NCI-H1694 treated with DMSO at 0.1 percent for 48 hours (cell line): ENCODE measurements at regions not wholly inside any gene's neighbourhood (a gene's known extent, or its start where the extent isn't known, plus 50 kb on each side); places are given as distances from the start of the nearest gene placed in this dataset.
A peak's percentile ranks its signal among the peaks of the same experiment; 100 is the strongest.
"Not testable (repeated sequence)": the region's sequence is repeated elsewhere in the genome, so short reads cannot be mapped to it uniquely, and the experiment has no call there.

Experiments
- DNase-seq: peaks from one replicate; lab custom pipeline; 2025; lab: John Stamatoyannopoulos, UW

DNA sequence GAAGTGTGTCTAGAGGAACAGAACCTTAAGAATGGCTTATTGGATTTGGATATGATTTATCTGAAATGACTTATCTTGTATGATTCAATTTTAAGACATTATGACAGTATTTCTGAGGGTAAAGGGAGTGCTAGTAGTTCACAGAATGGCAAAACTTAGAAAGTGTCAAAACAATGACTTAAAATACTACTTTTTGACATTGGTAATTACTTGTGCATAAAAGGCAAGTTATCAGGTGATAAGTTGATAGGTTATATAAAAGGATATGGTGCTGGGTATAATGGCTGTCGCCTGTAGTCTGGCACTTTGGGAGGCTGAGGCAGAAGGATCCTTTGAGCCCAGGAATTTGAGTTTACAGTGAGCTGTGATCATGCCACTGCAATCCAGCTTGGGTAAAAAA is 494.4 kb downstream of the CDH9 start:
- DNase-seq: no peak

DNA sequence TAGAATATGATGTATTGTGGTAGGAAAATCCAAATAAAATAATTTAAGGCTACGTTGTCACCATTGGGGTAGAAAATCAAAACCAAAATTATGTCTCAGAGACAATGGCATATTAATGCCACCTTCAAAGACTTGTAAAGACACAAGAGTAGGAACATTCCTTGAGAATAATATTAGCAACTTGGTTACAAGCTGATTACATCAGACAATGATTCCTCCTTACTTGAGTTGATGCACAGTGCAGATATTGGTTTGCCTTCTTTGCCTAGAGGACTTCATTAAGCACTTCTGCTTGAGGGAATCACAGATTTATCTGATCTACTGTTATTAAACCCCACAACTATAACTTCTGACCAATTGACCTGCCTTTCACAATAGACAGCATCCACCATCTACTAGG is 500.2 kb downstream of the CDH9 start:
- DNase-seq: no peak

DNA sequence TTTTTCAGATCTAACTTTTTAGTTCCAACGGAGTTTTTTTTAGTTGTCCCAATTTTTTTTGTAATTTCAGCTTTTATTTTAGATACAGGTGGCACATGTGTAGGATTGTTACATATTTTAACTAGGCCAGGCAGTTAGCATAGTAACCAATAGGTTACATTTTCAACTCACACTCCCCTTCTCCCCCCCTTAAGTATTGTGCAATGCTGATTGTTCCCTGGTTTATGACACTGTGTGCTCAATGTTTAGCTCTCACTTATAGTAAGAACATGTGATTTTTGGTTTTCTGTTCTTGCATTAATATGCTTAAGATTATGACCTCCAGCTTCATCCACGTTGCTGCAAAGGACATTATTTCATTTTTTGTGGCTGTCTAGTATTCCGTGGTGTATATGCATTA is 503.2 kb downstream of the CDH9 start:
- no peak for DNase-seq

GRCh38 chr5:26530305-26530704 is 508.1 kb downstream of the CDH9 start:
- DNase-seq: no peak

- no peak for DNase-seq
These were observed 519.1 kb downstream of the CDH9 start for GRCh38 chr5:26519245-26519644.

GRCh38 chr5:26518065-26518464 is 520.3 kb downstream of the CDH9 start:
- DNase-seq: no peak

DNA sequence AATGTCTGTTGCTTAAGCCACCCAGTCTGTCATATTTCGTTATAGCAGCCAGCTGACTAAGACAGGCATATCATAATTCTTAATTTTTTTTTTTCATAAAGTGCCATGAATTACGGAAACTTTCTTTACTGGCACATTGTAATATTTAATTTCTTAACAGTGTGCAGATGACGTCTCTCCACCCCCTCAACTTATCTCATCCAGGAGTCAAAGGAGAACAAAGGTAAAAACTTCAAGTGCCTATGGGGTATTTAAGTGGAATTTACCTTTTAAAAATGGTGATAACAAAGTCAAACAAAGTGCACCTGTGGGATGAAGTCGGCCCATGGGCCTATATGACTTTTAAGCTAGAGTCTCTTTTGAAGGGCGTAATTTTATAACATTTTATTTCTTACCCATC is 539.4 kb downstream of the CDH9 start:
- no peak for DNase-seq

DNA sequence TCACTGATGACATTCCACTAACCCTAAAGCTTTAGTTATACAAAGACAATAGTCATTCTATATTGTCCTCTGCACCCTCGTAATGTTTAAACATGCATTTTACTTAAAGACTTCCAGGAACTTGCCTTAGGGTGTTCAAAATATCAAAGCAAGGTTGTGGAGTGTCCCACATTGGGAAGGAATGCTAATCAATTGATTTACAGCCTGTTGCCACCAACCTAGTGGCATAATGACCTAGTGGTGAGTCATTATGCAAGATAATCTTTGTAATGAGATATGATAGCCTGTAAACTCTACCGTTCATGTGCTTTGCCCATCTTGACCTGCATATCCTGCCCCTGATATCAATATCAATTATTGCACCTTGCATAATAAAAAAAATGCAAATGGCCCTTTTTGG is 542.9 kb downstream of the CDH9 start:
- no peak for DNase-seq

DNA sequence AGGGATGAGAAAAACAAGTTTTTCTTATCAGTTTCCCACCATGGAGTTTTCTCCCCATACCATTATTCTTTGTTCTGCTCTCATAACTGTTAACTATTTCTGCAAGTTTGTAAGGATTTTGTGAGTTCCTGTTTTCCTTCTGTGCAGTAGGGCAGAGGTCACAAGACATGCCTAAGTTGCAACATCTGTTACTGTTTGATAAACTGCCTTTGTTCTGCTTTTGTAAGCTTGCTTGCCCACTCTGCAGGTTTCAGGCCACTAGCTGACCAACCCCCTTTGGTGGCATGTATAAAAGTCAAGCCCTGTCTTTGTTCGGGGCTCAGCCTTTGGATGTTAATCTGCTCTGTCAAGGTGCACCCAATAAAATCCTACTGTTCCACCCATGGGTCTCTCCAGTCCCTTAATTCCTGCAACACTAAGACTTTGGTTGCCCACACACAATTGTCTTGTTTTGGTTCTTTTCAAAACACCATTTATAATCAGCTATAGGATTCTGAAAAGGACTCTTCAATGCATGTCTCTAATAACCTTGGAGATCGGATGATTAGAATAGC is 545.4 kb downstream of the CDH9 start:
- no peak for DNase-seq

DNA sequence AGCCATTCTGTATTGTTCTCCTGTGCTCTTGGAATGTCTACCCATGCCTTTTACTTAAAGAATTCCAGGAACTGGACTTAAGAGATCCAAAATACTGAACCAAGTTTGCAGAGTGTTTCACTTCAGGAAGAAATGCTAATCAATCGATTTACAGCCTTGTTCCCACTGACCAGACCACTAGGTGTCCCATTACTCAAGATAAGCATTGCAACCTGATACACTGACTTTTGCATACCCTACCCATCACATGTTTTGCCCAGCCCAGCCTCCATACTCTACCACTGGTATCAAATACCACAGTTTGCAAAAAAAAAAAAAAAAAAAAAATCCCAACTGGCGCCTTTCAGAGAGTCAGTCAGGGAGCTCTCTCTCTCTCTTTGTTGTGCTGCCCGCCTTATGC is 550.8 kb downstream of the CDH9 start:
- no peak for DNase-seq

DNA sequence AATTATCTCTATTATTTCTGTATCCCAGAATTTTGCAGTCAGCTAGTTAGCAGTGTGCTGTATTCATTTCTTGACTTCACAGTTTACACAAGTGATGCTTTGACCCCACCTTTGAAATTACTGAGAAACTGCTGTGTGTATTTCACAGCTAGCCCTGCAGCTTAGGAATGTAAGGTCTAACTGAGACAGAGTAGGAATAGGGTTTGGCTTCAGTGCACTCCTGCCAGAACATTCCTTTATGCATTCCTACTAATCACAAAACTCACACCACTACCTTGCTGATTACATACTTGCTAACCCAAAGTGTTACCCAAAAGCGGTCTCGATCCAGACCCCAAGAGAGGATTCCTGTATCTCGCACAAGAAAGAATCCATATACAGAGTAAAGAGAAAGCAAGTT is 551.8 kb downstream of the CDH9 start:
- DNase-seq: no peak

- DNase-seq: not testable (repeated sequence)
These were observed 553.1 kb downstream of the CDH9 start for GRCh38 chr5:26485146-26485860.

- peak; percentile 42 for DNase-seq
These were observed 555.5 kb downstream of the CDH9 start for GRCh38 chr5:26482810-26483375.

- no peak for DNase-seq
These were observed 556.1 kb downstream of the CDH9 start for GRCh38 chr5:26482076-26482809.

GRCh38 chr5:26470439-26470838 is 567.9 kb downstream of the CDH9 start:
- DNase-seq: no peak

DNA sequence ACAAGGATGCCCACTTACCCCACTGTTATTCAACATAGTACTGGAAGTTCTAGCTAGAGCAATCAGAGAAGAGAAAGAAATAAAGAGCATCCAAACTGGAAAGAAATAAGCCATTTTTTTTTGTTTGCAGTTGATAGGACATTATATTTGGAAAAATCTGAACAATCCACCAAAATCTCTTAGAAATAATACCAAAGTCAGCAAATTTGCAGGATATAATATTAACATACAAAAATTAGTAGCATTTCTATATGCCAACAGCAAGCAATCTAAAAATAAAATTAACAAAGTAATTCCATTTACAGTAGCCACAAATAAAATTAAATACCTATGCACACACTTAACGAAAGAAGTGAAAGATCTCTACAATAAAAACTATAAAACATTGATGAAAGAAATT is 599.3 kb downstream of the CDH9 start:
- no peak for DNase-seq

DNA sequence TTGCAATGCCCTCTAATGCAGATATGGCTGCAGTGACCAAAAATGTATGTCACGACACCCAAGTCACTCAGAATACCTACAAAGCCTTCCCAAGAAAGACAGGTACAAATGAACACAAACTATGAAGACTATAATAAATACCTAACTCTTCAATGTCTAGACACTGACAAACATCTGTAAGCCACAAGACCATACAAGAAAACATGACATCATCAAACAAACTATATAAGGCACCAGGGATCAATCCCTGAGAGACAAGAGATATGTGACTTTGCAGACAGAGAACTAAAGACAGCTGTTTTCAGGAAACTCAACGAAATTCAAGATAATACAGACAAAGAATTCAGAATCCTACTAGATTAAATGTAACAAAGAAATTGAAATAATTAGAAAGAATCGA is 603.7 kb downstream of the CDH9 start:
- DNase-seq: no peak

DNA sequence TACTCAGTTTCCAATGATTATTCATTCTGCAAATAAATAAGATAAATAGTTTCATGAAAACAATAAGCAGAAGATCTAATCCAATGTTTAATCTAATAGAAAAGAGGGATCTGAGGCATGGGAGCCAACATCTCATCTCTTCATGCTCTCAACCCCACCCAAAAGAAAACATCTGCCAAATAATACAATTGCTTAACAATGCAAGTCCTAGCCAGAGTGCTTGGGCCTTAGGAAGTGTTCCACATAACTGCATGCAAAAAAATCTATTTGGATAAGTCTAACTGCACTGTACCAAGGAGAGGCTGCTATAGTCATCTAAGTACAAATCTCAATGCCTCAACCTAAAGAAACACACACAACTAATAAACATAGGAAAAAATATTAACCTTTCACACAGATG is 606.0 kb downstream of the CDH9 start:
- no peak for DNase-seq

- DNase-seq: no peak
These were observed 608.1 kb downstream of the CDH9 start for GRCh38 chr5:26430323-26430722.

GRCh38 chr5:26427281-26427680 is 611.1 kb downstream of the CDH9 start:
- no peak for DNase-seq

DNA sequence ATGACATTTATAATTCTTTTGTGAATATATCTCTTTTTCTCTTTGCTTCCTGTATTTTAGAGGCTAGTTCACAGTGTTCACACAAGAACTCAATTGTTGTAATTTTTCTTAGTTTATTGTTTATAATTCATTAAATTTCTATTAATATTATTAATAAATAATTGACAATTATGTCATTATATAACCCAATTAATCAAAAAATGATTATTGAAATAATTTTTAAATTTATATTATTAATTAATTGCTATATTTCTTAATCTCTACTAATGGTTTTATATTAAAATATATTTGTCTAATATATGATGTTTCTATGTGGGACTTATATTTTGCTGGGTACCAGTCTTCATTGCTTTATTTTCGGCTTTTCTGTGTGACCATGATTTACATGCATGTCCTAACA is 618.4 kb downstream of the CDH9 start:
- DNase-seq: no peak

DNA sequence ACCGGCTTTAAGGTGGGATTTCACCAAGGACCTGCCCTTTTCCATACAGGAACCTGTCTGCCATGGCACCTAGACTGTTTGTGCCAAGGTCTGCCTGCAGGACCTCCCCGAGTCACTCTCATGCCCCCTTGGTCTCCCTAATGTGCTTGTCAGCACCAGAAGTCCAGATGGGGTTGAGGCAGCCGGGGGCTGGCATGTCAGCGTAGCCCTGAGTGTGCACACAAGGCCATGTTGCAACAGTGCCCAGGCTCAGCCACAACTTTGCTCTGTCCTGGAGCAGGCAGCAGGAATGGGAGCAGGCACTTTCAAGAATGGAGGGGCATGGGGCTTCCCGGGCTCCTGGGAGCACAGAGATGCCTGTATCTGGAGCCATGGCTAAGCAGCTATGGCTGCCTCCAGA is 621.5 kb downstream of the CDH9 start:
- DNase-seq: no peak
